Astrocyte of the spinal cord (primary cell): ENCODE measurements at regions not wholly inside any gene's neighbourhood (a gene's known extent, or its start where the extent isn't known, plus 50 kb on each side); places are given as distances from the start of the nearest gene placed in this dataset.

ENCODE experiments used
- DNase-seq: peaks from one replicate; pipeline ENCODE4 v3.0.0; 2011; ENCODE audit warnings: low read depth, low spot score
- H3K4me3 ChIP-seq: 2 replicates; pipeline ENCODE4 v1.5.1; 2011; ENCODE audit warnings: low read depth, mild to moderate bottlenecking, low read length, moderate library complexity
- CTCF ChIP-seq: IDR thresholded peaks from 2 replicates; pipeline ENCODE4 v1.5.1; 2012; ENCODE audit warnings: low read depth, mild to moderate bottlenecking, low read length, inconsistent platforms
- in situ Hi-C: cut with HindIII; loops from 2 replicates; pipeline ENCODE4 v1.10.0; 2017; ENCODE audit warnings: low sequenced_read_pairs

GRCh38 chr2:18105929-18106328 is 227.5 kb downstream of the KCNS3 start:
- no peak overlapping the region for H3K4me3 ChIP-seq
- DNase-seq = no peak
- TF ChIP-seq CTCF = no peak
- in situ Hi-C loops = no loop called here

- DNase-seq = no peak
- H3K4me3 ChIP-seq = no peak overlapping the region
- in situ Hi-C loops = no loop called here
- no peak for TF ChIP-seq CTCF
These were observed 226.2 kb downstream of the KCNS3 start for GRCh38 chr2:18104595-18105224.

GRCh38 chr2:18096836-18097405 is 218.5 kb downstream of the KCNS3 start:
- no peak for DNase-seq
- no peak overlapping the region for H3K4me3 ChIP-seq
- in situ Hi-C loops = no loop called here
- no peak for TF ChIP-seq CTCF

- no peak for DNase-seq
- no peak overlapping the region for H3K4me3 ChIP-seq
- in situ Hi-C loops = no loop called here
- TF ChIP-seq CTCF = no peak
These were observed 215.8 kb downstream of the KCNS3 start for GRCh38 chr2:18094277-18094676.

GRCh38 chr2:18093196-18093595 is 214.7 kb downstream of the KCNS3 start:
- H3K4me3 ChIP-seq = no peak overlapping the region
- TF ChIP-seq CTCF = no peak
- in situ Hi-C loops = no loop called here
- no peak for DNase-seq

GRCh38 chr2:18092760-18093159 is 214.3 kb downstream of the KCNS3 start:
- DNase-seq = no peak
- no peak overlapping the region for H3K4me3 ChIP-seq
- TF ChIP-seq CTCF = no peak
- in situ Hi-C loops = no loop called here

GRCh38 chr2:18085593-18085992 is 207.1 kb downstream of the KCNS3 start:
- DNase-seq = no peak
- H3K4me3 ChIP-seq = no peak overlapping the region
- in situ Hi-C loops = no loop called here
- TF ChIP-seq CTCF = no peak
